Renal cortical epithelial cell (primary cell): ENCODE measurements at regions not wholly inside any gene's neighbourhood (a gene's known extent, or its start where the extent isn't known, plus 50 kb on each side); places are given as distances from the start of the nearest gene placed in this dataset.
"Not testable (repeated sequence)": the region's sequence is repeated elsewhere in the genome, so short reads cannot be mapped to it uniquely, and the experiment has no call there.

Source experiments
- DNase-seq: peaks from one replicate; pipeline ENCODE4 v3.0.0-alpha.2; 2011; ENCODE audit warnings: low read depth

- DNase-seq = not testable (repeated sequence)
These were observed 1517.2 kb downstream of the GRIK2 start for GRCh38 chr6:102910701-102911139.

GRCh38 chr6:102907181-102907580 lies 1513.7 kb downstream of the GRIK2 start:
- DNase-seq = no peak

GRCh38 chr6:102902471-102902870 lies 1509.0 kb downstream of the GRIK2 start:
- no peak for DNase-seq

- DNase-seq = no peak
These were observed 1502.2 kb downstream of the GRIK2 start for GRCh38 chr6:102895683-102896082.

- DNase-seq = no peak
These were observed 1491.7 kb downstream of the GRIK2 start for GRCh38 chr6:102885165-102885564.

- no peak for DNase-seq
These were observed 1459.9 kb downstream of the GRIK2 start for GRCh38 chr6:102853249-102853955.

- no peak for DNase-seq
These were observed 1455.3 kb downstream of the GRIK2 start for GRCh38 chr6:102848796-102849195.

- DNase-seq = no peak
These were observed 1454.7 kb downstream of the GRIK2 start for GRCh38 chr6:102848210-102848609.

- no peak for DNase-seq
These were observed 1447.6 kb downstream of the GRIK2 start for GRCh38 chr6:102841060-102841459.

GRCh38 chr6:102832021-102832420 lies 1438.5 kb downstream of the GRIK2 start:
- no peak for DNase-seq

- DNase-seq = no peak
These were observed 1426.6 kb downstream of the GRIK2 start for GRCh38 chr6:102820098-102820497.

- no peak for DNase-seq
These were observed 1421.7 kb downstream of the GRIK2 start for GRCh38 chr6:102815207-102815606.

GRCh38 chr6:102813489-102814275 lies 1420.2 kb downstream of the GRIK2 start:
- no peak for DNase-seq

- no peak for DNase-seq
These were observed 1418.7 kb downstream of the GRIK2 start for GRCh38 chr6:102812242-102812641.

- DNase-seq = not testable (repeated sequence)
These were observed 1415.5 kb downstream of the GRIK2 start for GRCh38 chr6:102808944-102809505.

GRCh38 chr6:102799051-102799450 lies 1405.5 kb downstream of the GRIK2 start:
- DNase-seq = no peak

GRCh38 chr6:102798636-102799035 lies 1405.1 kb downstream of the GRIK2 start:
- no peak for DNase-seq

GRCh38 chr6:102793752-102794151 lies 1400.2 kb downstream of the GRIK2 start:
- DNase-seq = no peak

GRCh38 chr6:102774326-102774725 lies 1380.8 kb downstream of the GRIK2 start:
- no peak for DNase-seq

- no peak for DNase-seq
These were observed 1380.1 kb downstream of the GRIK2 start for GRCh38 chr6:102773636-102774035.

- no peak for DNase-seq
These were observed 1373.5 kb downstream of the GRIK2 start for GRCh38 chr6:102766963-102767362.

- no peak for DNase-seq
These were observed 1370.8 kb downstream of the GRIK2 start for GRCh38 chr6:102764317-102764716.

GRCh38 chr6:102763891-102764290 lies 1370.4 kb downstream of the GRIK2 start:
- no peak for DNase-seq
